DND-41 (cell line): ENCODE measurements at regions not wholly inside any gene's neighbourhood (a gene's known extent, or its start where the extent isn't known, plus 50 kb on each side); places are given as distances from the start of the nearest gene placed in this dataset.

ENCODE experiments used
- ATAC-seq: fragments of 200-7000 bp; cut with Tn5 transposase; 3 replicates; pipeline ENCODE4 v1.9.1; 2021; ENCODE audit warnings: low read depth; ENCODE audit not compliant: insufficient read depth
- DNase-seq: peaks from one replicate; pipeline ENCODE4 v3.0.0-alpha.2; 2020
- H2AFZ ChIP-seq: 2 replicates; pipeline ENCODE4 v1.6.0; 2012; ENCODE audit warnings: low read depth, low read length
- H3K27ac ChIP-seq: 2 replicates; pipeline ENCODE4 v1.5.1; 2012; ENCODE audit warnings: low read length, inconsistent platforms
- H3K27me3 ChIP-seq: fragments of 200-600 bp; sonication (generic); 2 replicates; pipeline ENCODE4 v1.6.0; 2012; ENCODE audit warnings: low read length, mild to moderate bottlenecking, inconsistent platforms; ENCODE audit not compliant: insufficient read depth, poor library complexity
- H3K36me3 ChIP-seq: 2 replicates; pipeline ENCODE4 v1.5.1; 2012; ENCODE audit warnings: low read length, inconsistent platforms; ENCODE audit not compliant: insufficient read depth
- H3K4me1 ChIP-seq: 2 replicates; pipeline ENCODE4 v1.5.1; 2012; ENCODE audit warnings: mild to moderate bottlenecking, low read length; ENCODE audit not compliant: insufficient read depth
- H3K4me2 ChIP-seq: 2 replicates; pipeline ENCODE4 v1.6.0; 2012; ENCODE audit warnings: mild to moderate bottlenecking, moderate library complexity, low read length, inconsistent platforms; ENCODE audit not compliant: insufficient read depth
- H3K4me3 ChIP-seq, 2 experiments: fragments of 200-600 bp in 1 of 2; shearing (Covaris generic) in 1 of 2; 2 replicates each; pipeline ENCODE4 v1.5.1; 2012 to 2016; ENCODE audit warnings: inconsistent platforms in 2 of 2, low read length in 2 of 2, mild to moderate bottlenecking in 2 of 2, low read depth in 1 of 2, moderate library complexity in 1 of 2
- H3K79me2 ChIP-seq: 2 replicates; pipeline ENCODE4 v1.6.0; 2012; ENCODE audit warnings: low read length, inconsistent platforms; ENCODE audit not compliant: insufficient read depth
- H3K9ac ChIP-seq: 2 replicates; pipeline ENCODE4 v1.6.0; 2012; ENCODE audit warnings: low read depth, mild to moderate bottlenecking, inconsistent platforms, low read length, moderate library complexity
- H3K9me3 ChIP-seq: 2 replicates; pipeline ENCODE4 v1.5.1; 2012; ENCODE audit warnings: low read length, moderate library complexity, mild to moderate bottlenecking, inconsistent platforms; ENCODE audit not compliant: insufficient read depth, severe bottlenecking
- H4K20me1 ChIP-seq: 2 replicates; pipeline ENCODE4 v1.6.0; 2012; ENCODE audit warnings: low read length; ENCODE audit not compliant: insufficient read depth
- CTCF ChIP-seq: IDR thresholded peaks from 2 replicates; pipeline ENCODE4 v1.5.1; 2012; ENCODE audit warnings: borderline replicate concordance, low read length, moderate library complexity, mild to moderate bottlenecking; ENCODE audit not compliant: poor library complexity, severe bottlenecking; ENCODE audit errors: extremely low read depth
- EZH2 ChIP-seq: IDR thresholded peaks from 3 replicates; pipeline ENCODE4 v1.6.1; 2012; ENCODE audit warnings: borderline replicate concordance, low read depth, mild to moderate bottlenecking, moderate library complexity, low read length, inconsistent platforms; ENCODE audit not compliant: severe bottlenecking

GRCh38 chr9:87443461-87443860 lies 54.2 kb upstream of the DAPK1 start:
- TF ChIP-seq EZH2 (no peak), CTCF (no peak)
- H3K27me3 ChIP-seq, result no peaks in the 10 kb centered on the region
- H3K9me3 ChIP-seq, result no peaks in the 10 kb centered on the region

GRCh38 chr9:87445646-87446045 lies 52.0 kb upstream of the DAPK1 start:
- Histone ChIP-seq H3K79me2 (no peaks in the 10 kb centered on the region), H3K36me3 (no peaks in the 10 kb centered on the region), H3K4me3 (no peak overlapping the region), H3K4me2 (no peak overlapping the region), H3K4me1 (no peaks in the 10 kb centered on the region), H3K9me3 (no peaks in the 10 kb centered on the region), H2AFZ (no peak overlapping the region), H3K27me3 (no peaks in the 10 kb centered on the region), H3K9ac (no peak overlapping the region), H3K27ac (no peak overlapping the region), H4K20me1 (no peaks in the 10 kb centered on the region)
- TF ChIP-seq CTCF (no peak), EZH2 (no peak)
- peak; percentile 9 for DNase-seq
- ATAC-seq, result peak; percentile 72

More at GRCh38 chr9:87443461-87443860, 54.2 kb upstream of the DAPK1 start:
- H3K27ac ChIP-seq, result no peak overlapping the region
- no peaks in the 10 kb centered on the region for H4K20me1 ChIP-seq
- no peaks in the 10 kb centered on the region for H3K4me1 ChIP-seq
- H2AFZ ChIP-seq, result no peak overlapping the region
- H3K4me2 ChIP-seq, result no peak overlapping the region
- ATAC-seq (no peak), DNase-seq (no peak)
- H3K9ac ChIP-seq, result no peak overlapping the region
- no peaks in the 10 kb centered on the region for H3K36me3 ChIP-seq
- no peak overlapping the region for H3K4me3 ChIP-seq
- H3K79me2 ChIP-seq, result no peaks in the 10 kb centered on the region

GRCh38 chr9:87446527-87446926 lies 51.1 kb upstream of the DAPK1 start:
- no peak overlapping the region for H2AFZ ChIP-seq

More at GRCh38 chr9:87446527-87446926, 51.1 kb upstream of the DAPK1 start:
- H3K9me3 ChIP-seq, result no peaks in the 10 kb centered on the region
- no peak for ATAC-seq
- no peak overlapping the region for H3K9ac ChIP-seq
- no peak for DNase-seq
- no peaks in the 10 kb centered on the region for H3K36me3 ChIP-seq
- no peaks in the 10 kb centered on the region for H3K27me3 ChIP-seq
- no peak overlapping the region for H3K27ac ChIP-seq
- no peak overlapping the region for H3K4me2 ChIP-seq
- no peaks in the 10 kb centered on the region for H3K4me1 ChIP-seq
- H3K79me2 ChIP-seq, result no peaks in the 10 kb centered on the region
- no peak overlapping the region for H3K4me3 ChIP-seq
- no peak for TF ChIP-seq EZH2
- no peak for TF ChIP-seq CTCF
- no peaks in the 10 kb centered on the region for H4K20me1 ChIP-seq
